NT2/D1 (cell line): ENCODE measurements at regions not wholly inside any gene's neighbourhood (a gene's known extent, or its start where the extent isn't known, plus 50 kb on each side); places are given as distances from the start of the nearest gene placed in this dataset.

Source experiments
- DNase-seq: peaks from one replicate; pipeline ENCODE4 v3.0.0-alpha.2; 2011; ENCODE audit warnings: low read depth, low spot score
- H3K27me3 ChIP-seq: 2 replicates; pipeline ENCODE4 v1.6.0; 2011; ENCODE audit warnings: mild to moderate bottlenecking; ENCODE audit not compliant: insufficient read length, insufficient read depth
- H3K36me3 ChIP-seq: 2 replicates; pipeline ENCODE4 v1.6.1; 2011; ENCODE audit warnings: mild to moderate bottlenecking, low read length, mixed read lengths; ENCODE audit not compliant: insufficient read depth, insufficient read length
- H3K4me1 ChIP-seq: 2 replicates; pipeline ENCODE4 v1.5.1; 2011; ENCODE audit not compliant: insufficient read depth, insufficient read length
- H3K4me3 ChIP-seq: 2 replicates; pipeline ENCODE4 v1.5.1; 2011; ENCODE audit warnings: low read depth; ENCODE audit not compliant: insufficient read length
- H3K9ac ChIP-seq: 2 replicates; pipeline ENCODE4 v1.6.0; 2011; ENCODE audit warnings: low read depth; ENCODE audit not compliant: insufficient read length
- H3K9me3 ChIP-seq: 2 replicates; pipeline ENCODE4 v1.5.1; 2011; ENCODE audit warnings: mild to moderate bottlenecking, low read length; ENCODE audit not compliant: insufficient read depth
- SUZ12 ChIP-seq: IDR thresholded peaks from 2 replicates; pipeline ENCODE4 v1.6.1; 2011; ENCODE audit not compliant: insufficient read length, insufficient read depth; ENCODE audit errors: extremely low read depth
- YY1 ChIP-seq: IDR thresholded peaks from 2 replicates; pipeline ENCODE4 v1.6.1; 2011; ENCODE audit not compliant: insufficient read length, insufficient read depth
- ZNF274 ChIP-seq: IDR thresholded peaks from 2 replicates; pipeline ENCODE4 v1.6.1; 2011; ENCODE audit warnings: mild to moderate bottlenecking, low read depth, low read length

GRCh38 chr20:17816804-17817587 is 117.2 kb downstream of the BANF2 start:
- H3K9me3 ChIP-seq = no peaks in the 10 kb centered on the region
- no peak for DNase-seq
- TF ChIP-seq SUZ12 = no peak
- no peak for TF ChIP-seq YY1
- TF ChIP-seq ZNF274 = no peak
- no peak overlapping the region for H3K9ac ChIP-seq
- H3K27me3 ChIP-seq = no peaks in the 10 kb centered on the region
- H3K4me1 ChIP-seq = no peaks in the 10 kb centered on the region
- no peaks in the 10 kb centered on the region for H3K36me3 ChIP-seq
- no peak overlapping the region for H3K4me3 ChIP-seq

- peaks cover 6% of the 10 kb centered on the region for H3K4me1 ChIP-seq
- H3K27me3 ChIP-seq = no peaks in the 10 kb centered on the region
- no peak for TF ChIP-seq YY1
- no peak for TF ChIP-seq ZNF274
- no peak for TF ChIP-seq SUZ12
- H3K4me3 ChIP-seq = no peak overlapping the region
- H3K9me3 ChIP-seq = no peaks in the 10 kb centered on the region
- no peaks in the 10 kb centered on the region for H3K36me3 ChIP-seq
- H3K9ac ChIP-seq = no peak overlapping the region
- DNase-seq = no peak
Measured at GRCh38 chr20:17811628-17811965, 111.8 kb downstream of the BANF2 start.

- H3K36me3 ChIP-seq = no peaks in the 10 kb centered on the region
- H3K9me3 ChIP-seq = no peaks in the 10 kb centered on the region
- no peak overlapping the region for H3K9ac ChIP-seq
- no peak for TF ChIP-seq SUZ12
- no peak for TF ChIP-seq ZNF274
- no peak for TF ChIP-seq YY1
- H3K4me1 ChIP-seq = peaks cover 6% of the 10 kb centered on the region
- no peak for DNase-seq
- no peak overlapping the region for H3K4me3 ChIP-seq
- H3K27me3 ChIP-seq = no peaks in the 10 kb centered on the region
Measured at GRCh38 chr20:17810847-17811627, 111.3 kb downstream of the BANF2 start.

- Histone ChIP-seq H3K4me3 (no peak overlapping the region), H3K4me1 (peaks cover 6% of the 10 kb centered on the region), H3K9ac (no peak overlapping the region), H3K9me3 (no peaks in the 10 kb centered on the region), H3K27me3 (no peaks in the 10 kb centered on the region), H3K36me3 (no peaks in the 10 kb centered on the region)
- DNase-seq = no peak
- TF ChIP-seq YY1 (no peak), ZNF274 (no peak), SUZ12 (no peak)
Measured at GRCh38 chr20:17810062-17810631, 110.4 kb downstream of the BANF2 start.

- Histone ChIP-seq H3K9ac (no peak overlapping the region), H3K9me3 (no peaks in the 10 kb centered on the region), H3K4me3 (no peak overlapping the region), H3K4me1 (peaks cover 6% of the 10 kb centered on the region), H3K36me3 (no peaks in the 10 kb centered on the region), H3K27me3 (no peaks in the 10 kb centered on the region)
- DNase-seq = no peak
- TF ChIP-seq ZNF274 (no peak), SUZ12 (no peak), YY1 (no peak)
Measured at GRCh38 chr20:17809362-17810061, 109.7 kb downstream of the BANF2 start.

GRCh38 chr20:17808782-17809181 is 109.0 kb downstream of the BANF2 start:
- no peak for DNase-seq
- no peaks in the 10 kb centered on the region for H3K9me3 ChIP-seq
- no peak overlapping the region for H3K4me3 ChIP-seq
- no peaks in the 10 kb centered on the region for H3K36me3 ChIP-seq
- no peak overlapping the region for H3K9ac ChIP-seq
- TF ChIP-seq ZNF274 (no peak), SUZ12 (no peak), YY1 (no peak)
- no peaks in the 10 kb centered on the region for H3K27me3 ChIP-seq
- H3K4me1 ChIP-seq = peaks cover 6% of the 10 kb centered on the region
